ENCODE measurements at regions not wholly inside any gene's neighbourhood (a gene's known extent, or its start where the extent isn't known, plus 50 kb on each side); places are given as distances from the start of the nearest gene placed in this dataset.

- DNase-seq (ENCODE audit: low read depth, low spot score), result peak; percentile 45
These were observed 411.6 kb upstream of the BCHE start for GRCh38 chr3:166248784-166249183.

GRCh38 chr3:166243511-166243910 is 406.3 kb upstream of the BCHE start:
- DNase-seq (ENCODE audit: low read depth, low spot score), result no peak

- no peak for DNase-seq (ENCODE audit: low read depth, low spot score)
These were observed 385.9 kb upstream of the BCHE start for GRCh38 chr3:166223120-166223519.

GRCh38 chr3:166211451-166211850 is 374.2 kb upstream of the BCHE start:
- DNase-seq (ENCODE audit: low read depth, low spot score), result no peak

GRCh38 chr3:166209701-166210100 is 372.5 kb upstream of the BCHE start:
- no peak for DNase-seq (ENCODE audit: low read depth, low spot score)

- no peak for DNase-seq (ENCODE audit: low read depth, low spot score)
These were observed 367.9 kb upstream of the BCHE start for GRCh38 chr3:166205158-166205557.

- no peak for DNase-seq (ENCODE audit: low read depth, low spot score)
These were observed 364.3 kb upstream of the BCHE start for GRCh38 chr3:166201476-166201875.

GRCh38 chr3:166199491-166199890 is 362.3 kb upstream of the BCHE start:
- DNase-seq (ENCODE audit: low read depth, low spot score), result no peak

- no peak for DNase-seq (ENCODE audit: low read depth, low spot score)
These were observed 358.6 kb upstream of the BCHE start for GRCh38 chr3:166195808-166196207.

- DNase-seq (ENCODE audit: low read depth, low spot score), result no peak
These were observed 354.2 kb upstream of the BCHE start for GRCh38 chr3:166191411-166191810.

- no peak for DNase-seq (ENCODE audit: low read depth, low spot score)
These were observed 353.1 kb upstream of the BCHE start for GRCh38 chr3:166190360-166190759.

- DNase-seq (ENCODE audit: low read depth, low spot score), result no peak
These were observed 350.0 kb upstream of the BCHE start for GRCh38 chr3:166187237-166187636.

GRCh38 chr3:166186003-166186402 is 348.8 kb upstream of the BCHE start:
- DNase-seq (ENCODE audit: low read depth, low spot score), result no peak

- peak; percentile 2 for DNase-seq (ENCODE audit: low read depth, low spot score)
These were observed 339.9 kb upstream of the BCHE start for GRCh38 chr3:166177130-166177529.

GRCh38 chr3:166171695-166172094 is 334.5 kb upstream of the BCHE start:
- DNase-seq (ENCODE audit: low read depth, low spot score), result no peak

GRCh38 chr3:166169681-166170080 is 332.5 kb upstream of the BCHE start:
- DNase-seq (ENCODE audit: low read depth, low spot score), result no peak

- DNase-seq (ENCODE audit: low read depth, low spot score), result no peak
These were observed 290.7 kb upstream of the BCHE start for GRCh38 chr3:166127969-166128368.

- no peak for DNase-seq (ENCODE audit: low read depth, low spot score)
These were observed 288.0 kb upstream of the BCHE start for GRCh38 chr3:166125179-166125578.

- DNase-seq (ENCODE audit: low read depth, low spot score), result no peak
These were observed 286.4 kb upstream of the BCHE start for GRCh38 chr3:166123576-166123975.

- DNase-seq (ENCODE audit: low read depth, low spot score), result no peak
These were observed 285.9 kb upstream of the BCHE start for GRCh38 chr3:166123088-166123487.

- DNase-seq (ENCODE audit: low read depth, low spot score), result no peak
These were observed 280.8 kb upstream of the BCHE start for GRCh38 chr3:166118049-166118448.

GRCh38 chr3:166114448-166114847 is 277.2 kb upstream of the BCHE start:
- DNase-seq (ENCODE audit: low read depth, low spot score), result no peak

GRCh38 chr3:166111562-166111961 is 274.3 kb upstream of the BCHE start:
- DNase-seq (ENCODE audit: low read depth, low spot score), result no peak

- no peak for DNase-seq (ENCODE audit: low read depth, low spot score)
These were observed 272.9 kb upstream of the BCHE start for GRCh38 chr3:166110102-166110501.

GRCh38 chr3:166104938-166105337 is 267.7 kb upstream of the BCHE start:
- no peak for DNase-seq (ENCODE audit: low read depth, low spot score)

All from ELF-1 (cell line).